GM19324 (cell line): ENCODE measurements at regions not wholly inside any gene's neighbourhood (a gene's known extent, or its start where the extent isn't known, plus 50 kb on each side); places are given as distances from the start of the nearest gene placed in this dataset.
"Not testable (repeated sequence)": the region's sequence is repeated elsewhere in the genome, so short reads cannot be mapped to it uniquely, and the experiment has no call there.

Experiments
- ATAC-seq: cut with Tn5 transposase; IDR thresholded peaks from one replicate; pipeline ENCODE4 v1.9.1; 2021; ENCODE audit warnings: mild to moderate bottlenecking, moderate library complexity; ENCODE audit not compliant: unreplicated experiment, low FRiP score

DNA sequence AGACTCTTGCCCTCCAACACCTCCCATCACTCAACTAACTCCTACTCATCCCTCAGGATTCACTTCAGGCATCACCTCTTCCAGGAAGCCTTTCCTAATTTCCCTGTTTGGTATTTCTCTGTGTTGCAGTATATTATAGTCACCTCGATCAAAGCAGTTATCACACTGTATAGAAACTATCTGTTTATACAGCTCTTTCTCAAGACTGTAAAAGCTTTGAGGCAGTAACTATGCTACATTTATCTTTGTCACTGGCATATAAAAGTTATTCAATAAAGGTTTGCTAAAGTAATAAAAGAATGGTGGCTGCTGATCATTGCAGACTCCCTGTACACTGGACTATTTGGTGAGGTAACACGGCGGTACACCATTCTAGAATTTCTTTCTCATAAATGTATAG is 284.9 kb downstream of the PAX3 start:
- ATAC-seq, result no peak

DNA sequence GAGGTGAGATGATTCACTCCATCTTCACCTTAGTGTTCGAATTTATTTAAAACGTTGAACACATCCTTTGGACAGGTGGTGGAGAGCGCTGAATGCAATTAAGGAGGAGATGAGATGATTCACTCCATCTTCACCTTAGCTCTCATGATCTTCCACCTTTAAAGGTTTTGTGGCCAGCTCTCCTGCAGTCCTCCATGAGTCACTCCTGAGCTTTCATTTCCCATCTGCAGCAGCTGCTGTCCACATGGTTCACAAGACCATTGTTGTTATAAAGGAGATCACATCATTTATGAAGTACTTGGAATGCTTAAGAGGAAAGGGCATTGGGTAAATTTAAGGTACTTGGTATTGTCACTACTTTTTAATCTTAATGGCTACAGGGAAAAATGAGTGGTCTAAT is 298.5 kb downstream of the PAX3 start:
- no peak for ATAC-seq

DNA sequence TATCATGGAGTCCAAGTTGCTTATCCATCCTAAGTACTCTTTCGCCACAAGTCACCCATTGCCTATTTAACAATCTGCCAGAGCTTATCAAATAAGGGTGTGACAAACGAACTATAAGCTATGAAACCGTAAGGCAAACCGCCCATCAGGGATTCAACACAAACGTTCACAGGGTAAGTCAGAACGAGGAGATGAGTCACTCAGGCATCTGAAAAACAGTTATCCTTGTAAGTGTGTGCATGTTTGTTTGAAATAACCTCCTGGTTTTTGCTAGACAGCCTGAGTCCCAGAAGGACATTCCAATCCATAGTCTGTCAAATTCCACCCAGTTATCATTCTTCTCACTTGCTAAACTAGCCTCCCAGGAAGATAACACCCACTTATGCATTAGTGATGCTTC is 299.1 kb downstream of the PAX3 start:
- no peak for ATAC-seq

GRCh38 chr2:221999166-221999565 is 299.6 kb downstream of the PAX3 start:
- no peak for ATAC-seq

DNA sequence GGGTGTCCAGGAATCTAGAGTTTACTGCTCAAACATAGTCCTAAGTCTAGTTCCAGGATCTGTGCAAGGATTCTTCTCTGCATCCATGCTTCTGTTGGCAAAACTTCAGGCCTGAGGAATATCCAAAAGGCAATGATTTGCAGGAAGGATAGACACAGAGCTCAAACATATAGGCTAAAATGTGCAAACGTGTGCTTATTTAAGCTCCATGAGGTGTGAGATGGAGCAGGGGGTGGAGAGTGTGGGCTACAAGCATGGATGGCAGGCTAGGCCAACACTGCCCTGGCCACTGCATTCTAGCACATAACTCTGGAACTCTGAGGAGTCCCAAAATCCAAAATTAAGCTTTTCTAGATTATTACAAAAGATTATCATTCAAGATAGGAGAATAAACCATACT is 301.1 kb downstream of the PAX3 start:
- ATAC-seq, result no peak

DNA sequence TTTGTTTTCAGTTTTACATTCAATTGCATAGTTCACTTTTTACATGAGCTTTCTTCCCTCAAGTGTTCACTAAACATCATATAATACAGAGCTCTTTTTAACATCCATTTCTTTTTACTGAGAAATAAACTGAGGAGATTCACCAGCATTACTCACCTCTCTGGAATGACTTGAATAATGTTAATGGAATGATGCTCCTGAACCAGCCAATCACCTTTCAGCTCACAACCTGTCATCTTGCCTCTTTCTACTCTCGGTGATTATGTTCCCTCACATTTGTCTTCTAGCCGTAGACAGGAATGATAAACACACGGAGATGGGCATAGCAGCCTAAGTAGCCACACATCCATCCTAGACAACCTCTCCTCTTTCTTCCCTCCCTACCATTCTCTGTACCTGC is 301.7 kb downstream of the PAX3 start:
- ATAC-seq, result no peak

DNA sequence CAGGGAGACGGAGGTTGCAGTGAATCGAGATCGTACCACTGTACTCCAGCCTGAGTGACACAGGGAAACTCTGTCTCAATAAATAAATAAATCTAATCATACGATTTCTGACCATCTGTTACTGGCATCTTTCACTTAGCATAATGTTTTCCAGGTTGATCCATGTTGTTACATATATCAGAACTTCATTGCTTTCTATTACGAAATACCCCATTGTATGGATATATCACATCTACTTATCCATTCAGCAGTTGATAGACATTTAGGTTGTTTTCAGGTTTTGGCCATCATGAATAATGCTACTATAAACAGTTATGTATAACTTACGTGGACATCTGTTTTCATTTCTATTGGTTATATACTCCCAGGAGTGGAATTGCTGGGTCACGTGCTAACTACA is 303.9 kb downstream of the PAX3 start:
- no peak for ATAC-seq

- not testable (repeated sequence) for ATAC-seq
Measured at GRCh38 chr2:221984376-221984775, 314.4 kb downstream of the PAX3 start.

DNA sequence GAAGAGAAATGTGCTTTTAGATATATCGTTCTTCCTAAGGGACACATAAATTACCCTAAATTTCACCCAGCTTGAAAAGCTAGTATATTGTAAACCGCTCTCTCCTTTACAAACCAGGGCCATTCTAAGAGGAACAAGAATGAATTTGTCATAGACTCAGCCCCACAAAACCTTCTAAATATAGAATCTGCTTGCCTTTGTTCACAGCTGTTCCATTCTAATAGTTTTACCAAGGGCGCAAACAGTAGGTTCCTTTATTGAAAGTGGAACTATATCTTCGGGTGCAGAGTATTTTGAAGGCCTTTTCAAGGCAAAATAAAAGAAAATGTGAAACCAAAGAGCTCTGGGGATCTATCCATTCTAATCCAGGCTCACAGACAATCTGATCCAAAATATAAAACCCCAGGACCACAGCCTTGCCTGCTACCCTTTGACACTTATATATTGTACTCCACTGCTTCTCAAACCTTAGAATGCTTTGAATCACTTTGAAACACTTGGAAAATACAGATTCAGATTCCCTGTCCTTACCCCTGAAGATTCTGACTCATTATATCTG is 316.8 kb downstream of the PAX3 start:
- ATAC-seq, result no peak

DNA sequence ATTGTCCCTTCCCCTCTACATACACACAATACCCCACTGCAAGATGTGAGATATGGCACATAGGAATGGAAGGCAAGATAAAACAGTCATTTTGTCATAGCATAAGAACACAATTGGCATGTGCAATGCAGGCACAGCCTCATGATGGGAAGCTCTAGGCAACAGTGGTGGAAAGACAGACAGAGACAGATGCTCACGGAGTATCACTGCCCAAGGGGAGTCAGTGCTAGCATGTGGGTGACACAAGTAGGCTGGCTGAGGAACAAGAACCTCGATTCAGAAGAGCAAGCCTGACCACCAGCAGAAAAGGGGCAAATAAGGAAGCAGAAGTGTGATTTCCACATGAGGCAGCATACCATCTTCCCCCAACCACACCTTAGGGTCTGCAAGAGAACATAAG is 323.6 kb downstream of the PAX3 start:
- ATAC-seq, result no peak

DNA sequence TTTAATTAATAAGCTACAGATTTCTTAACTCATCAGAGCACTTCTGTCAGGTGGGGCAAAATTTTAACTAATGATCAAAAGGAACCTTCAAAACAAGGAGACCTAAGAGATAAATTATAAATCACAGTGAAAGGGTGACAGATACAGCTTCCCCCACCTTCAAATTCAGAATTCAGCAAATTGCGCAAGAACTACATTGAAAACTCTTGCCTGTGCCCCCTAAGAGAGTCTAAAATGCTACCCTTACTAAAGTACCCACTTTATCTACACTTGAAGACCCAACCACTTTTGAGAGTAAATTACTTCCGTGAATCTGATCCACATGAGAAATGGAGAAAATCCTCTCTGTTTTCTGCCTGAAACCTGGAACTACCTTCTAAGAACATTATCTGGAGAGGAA is 324.9 kb downstream of the PAX3 start:
- ATAC-seq, result no peak

GRCh38 chr2:221973502-221973901 is 325.3 kb downstream of the PAX3 start:
- no peak for ATAC-seq

DNA sequence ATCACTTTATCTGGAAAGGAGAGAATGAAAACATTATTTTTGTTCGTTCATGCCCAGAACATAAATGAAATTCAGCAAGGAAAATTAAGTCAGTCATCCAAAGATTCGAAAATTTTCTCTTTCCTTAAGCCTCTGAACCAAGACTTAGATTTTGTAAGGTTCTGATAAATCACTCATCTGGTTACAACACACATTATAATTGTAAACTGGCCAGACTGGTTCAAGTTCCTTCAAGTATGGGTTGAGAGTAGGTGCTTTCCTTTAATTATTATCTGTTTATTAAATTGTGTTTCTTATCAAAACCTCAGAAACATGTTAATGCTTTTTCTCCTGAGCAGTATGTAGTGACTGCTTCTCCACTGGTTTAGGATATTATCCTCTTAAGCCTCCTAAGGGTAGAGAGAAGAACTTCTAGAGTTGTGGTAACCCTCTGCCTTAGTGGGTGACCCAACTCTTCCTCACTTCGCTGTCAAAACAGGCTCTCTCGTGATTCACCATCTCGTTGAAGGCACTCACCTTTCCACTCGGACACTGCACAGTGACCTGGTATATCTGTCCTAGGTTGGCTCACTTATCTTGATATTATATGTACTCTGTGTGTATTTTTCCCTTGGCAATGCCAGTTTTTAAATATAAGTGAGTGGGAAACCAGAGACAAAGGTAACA is 325.9 kb downstream of the PAX3 start:
- no peak for ATAC-seq

DNA sequence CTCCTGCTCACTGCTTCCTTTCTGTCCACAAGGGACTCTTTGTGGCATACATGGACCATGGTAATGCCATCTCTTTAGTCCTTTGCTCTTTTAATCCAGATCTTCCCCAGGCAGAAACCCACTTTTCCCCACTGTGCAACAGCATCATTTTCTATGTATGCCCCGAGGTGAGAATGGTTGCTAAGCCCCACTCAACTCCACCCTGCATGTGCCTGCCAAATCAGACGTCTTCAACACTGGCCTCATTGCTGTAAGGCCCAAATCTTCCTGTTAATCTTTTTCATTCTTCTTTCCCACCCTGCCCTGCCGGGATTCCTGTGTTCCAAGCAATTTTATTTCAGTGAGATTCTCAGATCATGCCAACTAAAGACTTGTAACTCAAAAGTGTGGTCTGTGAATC is 328.4 kb downstream of the PAX3 start:
- ATAC-seq, result no peak

DNA sequence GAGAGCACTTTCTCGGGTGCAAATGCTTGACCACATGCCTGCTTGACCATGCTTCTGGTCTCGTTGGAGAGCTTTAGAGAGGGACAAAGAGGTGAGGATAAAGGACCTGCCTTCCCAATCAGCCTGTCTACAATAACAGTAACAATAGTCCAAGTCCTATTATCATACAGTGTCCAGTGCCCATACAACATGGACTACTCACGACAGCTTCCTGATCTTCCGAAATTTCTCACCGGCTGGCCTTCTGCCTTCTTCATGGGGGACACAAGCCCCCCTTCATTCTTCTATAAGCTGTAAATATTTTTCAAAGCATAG is 329.0 kb downstream of the PAX3 start:
- ATAC-seq, result no peak

DNA sequence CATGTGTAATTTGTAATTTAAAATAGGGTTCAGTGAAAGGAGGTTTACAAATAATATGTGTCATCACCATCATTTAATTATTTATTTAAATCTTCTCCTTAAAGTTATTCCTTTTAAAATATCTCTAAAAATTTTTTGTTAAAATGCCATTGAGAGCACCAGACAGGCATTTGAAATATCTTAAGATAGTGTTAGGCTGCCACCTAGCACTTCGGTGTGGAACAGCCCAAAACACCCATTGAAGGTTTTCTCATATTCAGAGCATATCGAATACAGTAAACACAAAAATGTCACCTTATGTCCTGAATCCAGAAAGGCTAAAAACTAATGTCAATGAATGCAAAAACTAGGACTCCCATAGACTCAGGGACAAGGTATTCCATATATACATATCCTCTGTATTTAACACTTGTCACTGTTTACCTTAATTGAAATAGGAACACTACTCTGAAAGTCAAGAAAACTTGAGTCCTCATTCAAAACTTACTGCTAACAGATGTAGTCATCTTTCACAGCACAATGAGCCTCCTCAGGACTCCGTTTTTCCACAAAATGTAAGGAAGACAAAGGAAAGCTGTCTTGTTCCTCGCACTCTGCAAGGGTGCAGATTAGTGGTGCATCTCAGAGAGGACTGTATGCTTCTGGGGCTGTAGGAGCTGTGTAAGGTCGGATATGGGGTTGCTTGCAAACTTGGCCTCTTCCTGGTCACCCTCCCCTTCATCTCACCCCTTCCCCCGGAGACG is 329.5 kb downstream of the PAX3 start:
- ATAC-seq, result peak; percentile 55

GRCh38 chr2:221962186-221962585 is 336.6 kb downstream of the PAX3 start:
- no peak for ATAC-seq

- no peak for ATAC-seq
Measured at GRCh38 chr2:221961561-221961960, 337.2 kb downstream of the PAX3 start.

DNA sequence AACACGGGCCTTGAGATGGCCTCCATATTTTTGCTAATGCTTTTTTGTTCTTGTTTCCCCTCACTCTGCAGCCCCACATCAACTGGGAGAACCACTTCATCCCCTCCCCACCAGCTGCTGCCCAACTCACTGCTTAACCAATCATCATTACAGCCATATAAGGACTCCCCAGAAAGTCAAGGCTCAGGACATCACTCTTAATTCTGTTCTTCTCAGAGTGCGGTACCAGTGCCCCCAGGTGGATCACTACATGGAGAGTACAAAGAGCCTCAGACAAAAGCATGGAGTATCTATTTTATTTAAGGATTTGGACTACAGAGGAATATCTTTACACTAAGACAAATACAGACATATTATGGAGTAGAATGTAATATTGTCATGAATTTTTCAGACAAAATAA is 340.6 kb downstream of the PAX3 start:
- ATAC-seq, result no peak

GRCh38 chr2:221948076-221948475 is 350.7 kb downstream of the PAX3 start:
- ATAC-seq, result no peak

GRCh38 chr2:221944452-221944851 is 354.3 kb downstream of the PAX3 start:
- ATAC-seq, result not testable (repeated sequence)
